ENCODE measurements at regions not wholly inside any gene's neighbourhood (a gene's known extent, or its start where the extent isn't known, plus 50 kb on each side); places are given as distances from the start of the nearest gene placed in this dataset.

DNA sequence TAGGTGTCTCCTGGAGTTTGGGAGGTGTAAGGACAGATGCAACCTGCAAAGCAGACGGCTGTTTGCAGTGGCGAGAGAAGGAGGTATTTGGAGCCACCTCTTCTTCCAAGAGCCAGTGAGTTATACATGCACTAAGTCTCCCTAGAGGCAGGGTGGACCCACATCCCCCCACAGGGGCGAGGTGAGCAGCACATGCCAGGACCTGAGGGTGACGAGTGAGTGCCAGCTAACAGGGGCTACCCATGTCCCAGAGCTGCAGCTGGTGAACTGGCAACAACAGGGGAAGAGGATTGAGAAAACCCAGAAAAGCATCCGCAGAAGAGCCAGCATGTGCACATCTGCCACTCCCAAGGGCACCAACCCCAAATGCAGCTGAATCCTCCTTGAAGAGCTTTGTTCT, 95.1 kb downstream of the CD83 start:
- DNase-seq = no peak
- H3K4me1 Mint-ChIP-seq (ENCODE audit: low read depth, unreplicated experiment) = peaks cover 28% of the 10 kb centered on the region
- H3K9me3 Mint-ChIP-seq (ENCODE audit: unreplicated experiment) = peaks cover 9% of the 10 kb centered on the region
- peaks cover 9% of the 10 kb centered on the region for H3K27me3 Mint-ChIP-seq (ENCODE audit: unreplicated experiment)
- no peak overlapping the region for H3K27ac Mint-ChIP-seq (ENCODE audit: unreplicated experiment)
- TF ChIP-seq, protein P1, sequence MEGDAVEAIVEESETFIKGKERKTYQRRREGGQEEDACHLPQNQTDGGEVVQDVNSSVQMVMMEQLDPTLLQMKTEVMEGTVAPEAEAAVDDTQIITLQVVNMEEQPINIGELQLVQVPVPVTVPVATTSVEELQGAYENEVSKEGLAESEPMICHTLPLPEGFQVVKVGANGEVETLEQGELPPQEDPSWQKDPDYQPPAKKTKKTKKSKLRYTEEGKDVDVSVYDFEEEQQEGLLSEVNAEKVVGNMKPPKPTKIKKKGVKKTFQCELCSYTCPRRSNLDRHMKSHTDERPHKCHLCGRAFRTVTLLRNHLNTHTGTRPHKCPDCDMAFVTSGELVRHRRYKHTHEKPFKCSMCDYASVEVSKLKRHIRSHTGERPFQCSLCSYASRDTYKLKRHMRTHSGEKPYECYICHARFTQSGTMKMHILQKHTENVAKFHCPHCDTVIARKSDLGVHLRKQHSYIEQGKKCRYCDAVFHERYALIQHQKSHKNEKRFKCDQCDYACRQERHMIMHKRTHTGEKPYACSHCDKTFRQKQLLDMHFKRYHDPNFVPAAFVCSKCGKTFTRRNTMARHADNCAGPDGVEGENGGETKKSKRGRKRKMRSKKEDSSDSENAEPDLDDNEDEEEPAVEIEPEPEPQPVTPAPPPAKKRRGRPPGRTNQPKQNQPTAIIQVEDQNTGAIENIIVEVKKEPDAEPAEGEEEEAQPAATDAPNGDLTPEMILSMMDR (IDR thresholded peaks at IDR 0.05; ENCODE audit: partially characterized antibody, unreplicated experiment) = no peak
- no peak overlapping the region for H3K4me3 Mint-ChIP-seq (ENCODE audit: unreplicated experiment)
- no peaks in the 10 kb centered on the region for H3K36me3 Mint-ChIP-seq (ENCODE audit: unreplicated experiment)

DNA sequence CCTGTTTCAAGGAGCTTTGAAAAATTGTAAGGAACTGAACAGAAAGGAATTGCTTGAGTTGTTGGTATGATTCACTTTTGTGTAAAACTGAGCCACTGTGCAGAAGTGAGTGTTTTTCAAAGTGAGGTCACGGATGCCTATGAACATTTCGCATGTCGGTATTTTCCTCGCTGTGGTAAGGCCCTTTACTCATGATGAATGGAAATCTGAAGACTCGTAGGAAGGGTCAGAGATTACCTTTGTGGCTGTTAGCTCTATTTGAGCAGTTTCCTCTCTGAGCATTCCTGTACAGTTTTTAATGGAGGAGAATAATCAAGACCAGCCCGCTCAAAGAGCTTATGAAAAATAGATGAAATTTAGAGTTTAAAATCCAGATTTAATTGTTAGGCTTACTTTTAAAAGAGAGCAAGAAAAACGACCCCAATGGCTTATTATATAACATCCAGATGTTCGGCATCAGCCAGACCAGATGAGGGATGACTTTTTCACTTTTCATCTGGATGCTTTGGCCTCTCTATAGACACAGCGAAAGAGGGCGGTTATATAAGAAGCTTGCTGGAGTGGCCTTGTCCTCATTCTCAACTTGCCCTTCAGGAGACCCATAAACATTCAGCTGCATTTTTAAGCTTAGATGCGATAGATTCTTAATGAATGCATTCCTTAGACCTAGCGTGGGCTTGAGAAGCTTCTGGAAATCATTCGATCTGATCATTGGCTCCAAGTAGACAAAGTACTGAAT, 99.5 kb downstream of the CD83 start:
- peaks cover 6% of the 10 kb centered on the region for H3K9me3 Mint-ChIP-seq (ENCODE audit: unreplicated experiment)
- peaks cover under 1% of the 10 kb centered on the region for H3K27me3 Mint-ChIP-seq (ENCODE audit: unreplicated experiment)
- no peak overlapping the region for H3K4me3 Mint-ChIP-seq (ENCODE audit: unreplicated experiment)
- peaks cover 10% of the 10 kb centered on the region for H3K4me1 Mint-ChIP-seq (ENCODE audit: low read depth, unreplicated experiment)
- no peaks in the 10 kb centered on the region for H3K36me3 Mint-ChIP-seq (ENCODE audit: unreplicated experiment)
- TF ChIP-seq, protein P1 (IDR thresholded peaks at IDR 0.05; ENCODE audit: partially characterized antibody, unreplicated experiment) = no peak
- DNase-seq = no peak
- H3K27ac Mint-ChIP-seq (ENCODE audit: unreplicated experiment) = no peak overlapping the region

DNA sequence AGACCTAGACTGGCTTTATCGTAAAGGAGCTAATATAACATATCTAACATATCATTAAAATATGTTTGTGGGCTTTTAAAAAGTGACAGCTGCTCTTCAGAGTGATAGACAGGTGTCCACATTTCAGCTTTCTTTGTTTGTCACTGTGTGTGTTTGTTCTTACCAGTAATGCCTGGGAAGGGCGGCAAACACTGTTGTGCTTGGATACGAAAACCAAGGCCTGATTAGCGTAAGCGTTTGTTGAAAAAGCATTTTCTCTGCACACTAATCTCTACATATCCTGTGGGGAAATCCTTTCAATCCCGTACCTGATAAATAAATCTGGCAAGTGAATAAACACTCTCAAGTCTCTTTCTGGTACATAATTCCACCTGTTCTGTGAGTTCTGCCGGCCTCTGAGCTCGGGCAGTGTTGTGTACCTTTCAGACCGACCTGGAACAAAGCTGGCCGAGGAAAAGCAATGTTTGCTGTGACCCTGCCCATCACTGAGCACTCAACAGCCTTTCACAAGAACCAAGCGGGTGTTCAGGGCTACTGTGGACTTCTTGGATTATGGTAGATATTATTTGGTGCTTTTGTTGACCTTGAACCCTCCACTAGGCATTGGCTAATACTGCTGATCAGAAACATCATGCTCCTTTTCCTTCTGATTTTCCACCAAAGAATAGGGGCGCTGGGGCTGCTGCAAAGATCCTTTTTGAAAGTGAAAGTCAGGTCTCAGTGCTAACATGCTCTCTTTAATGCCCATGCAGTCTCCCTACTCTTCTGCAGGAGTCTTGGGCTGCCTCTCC, 100.4 kb downstream of the CD83 start:
- H3K36me3 Mint-ChIP-seq (ENCODE audit: unreplicated experiment) = no peaks in the 10 kb centered on the region
- TF ChIP-seq, protein P1 (IDR thresholded peaks at IDR 0.05; ENCODE audit: partially characterized antibody, unreplicated experiment) = no peak
- DNase-seq = no peak
- H3K4me3 Mint-ChIP-seq (ENCODE audit: unreplicated experiment) = no peak overlapping the region
- H3K27ac Mint-ChIP-seq (ENCODE audit: unreplicated experiment) = no peak overlapping the region
- no peaks in the 10 kb centered on the region for H3K27me3 Mint-ChIP-seq (ENCODE audit: unreplicated experiment)
- peaks cover 8% of the 10 kb centered on the region for H3K9me3 Mint-ChIP-seq (ENCODE audit: unreplicated experiment)
- H3K4me1 Mint-ChIP-seq (ENCODE audit: low read depth, unreplicated experiment) = peaks cover 5% of the 10 kb centered on the region

DNA sequence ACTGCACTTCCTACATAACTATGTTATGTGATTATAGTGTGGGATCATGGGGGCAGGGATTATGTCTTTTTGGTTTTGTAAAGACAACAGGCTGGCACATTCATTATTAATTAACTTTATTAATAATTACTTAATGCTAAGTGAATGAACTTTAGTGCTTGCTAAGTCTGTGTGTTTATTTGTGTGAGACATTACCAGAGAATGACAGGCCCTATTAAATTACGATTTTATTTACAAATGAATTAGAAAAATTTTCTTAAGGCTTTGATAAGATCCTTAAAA, 100.9 kb downstream of the CD83 start:
- no peak for DNase-seq
- H3K4me1 Mint-ChIP-seq (ENCODE audit: low read depth, unreplicated experiment) = peaks cover 2% of the 10 kb centered on the region
- no peak overlapping the region for H3K4me3 Mint-ChIP-seq (ENCODE audit: unreplicated experiment)
- no peaks in the 10 kb centered on the region for H3K36me3 Mint-ChIP-seq (ENCODE audit: unreplicated experiment)
- peaks cover 7% of the 10 kb centered on the region for H3K9me3 Mint-ChIP-seq (ENCODE audit: unreplicated experiment)
- H3K27me3 Mint-ChIP-seq (ENCODE audit: unreplicated experiment) = no peaks in the 10 kb centered on the region
- no peak overlapping the region for H3K27ac Mint-ChIP-seq (ENCODE audit: unreplicated experiment)
- TF ChIP-seq, protein P1 (IDR thresholded peaks at IDR 0.05; ENCODE audit: partially characterized antibody, unreplicated experiment) = no peak

Data from glutamatergic neuron (in vitro differentiated cells).